MCF 10A (cell line): ENCODE measurements at regions not wholly inside any gene's neighbourhood (a gene's known extent, or its start where the extent isn't known, plus 50 kb on each side); places are given as distances from the start of the nearest gene placed in this dataset.

ENCODE experiments used
- BruUV-seq: library from RNA; stranded (reverse); fragments of 400-500 nt; replicated peaks from 2 replicates; lab custom pipeline; 2021; lab: Mats Ljungman, UMichigan
- CTCF ChIA-PET: fragments of 300-600 bp; sonication (Branson Sonifier 250); formaldehyde crosslinking; extraction: SDS; loops from one replicate; lab custom pipeline; 2021; ENCODE audit warnings: antibody characterized with exemption, inconsistent platforms; lab: Yijun Ruan, JAX
- POLR2A ChIA-PET: fragments of 300-600, 350-650 bp; sonication (Branson Sonifier 250); formaldehyde crosslinking; extraction: SDS; loops from one replicate; lab custom pipeline; 2020; ENCODE audit warnings: antibody characterized with exemption, inconsistent platforms; lab: Yijun Ruan, JAX
- DNase-seq: peaks from one replicate; pipeline ENCODE4 v3.0.0-alpha.2; 2018; ENCODE audit not compliant: unreplicated experiment
- H3K27ac Mint-ChIP-seq: one replicate; pipeline ENCODE4 v1.8.0; 2022; ENCODE audit warnings: mild to moderate bottlenecking, low read depth, mixed read lengths; ENCODE audit not compliant: unreplicated experiment
- H3K27me3 Mint-ChIP-seq: one replicate; pipeline ENCODE4 v1.8.0; 2022; ENCODE audit warnings: mixed read lengths; ENCODE audit not compliant: insufficient read depth, unreplicated experiment
- H3K36me3 Mint-ChIP-seq: one replicate; pipeline ENCODE4 v1.8.0; 2022; ENCODE audit warnings: mild to moderate bottlenecking, moderate library complexity, mixed read lengths; ENCODE audit not compliant: insufficient read depth, unreplicated experiment
- H3K4me1 Mint-ChIP-seq: one replicate; pipeline ENCODE4 v1.8.0; 2022; ENCODE audit warnings: mixed read lengths; ENCODE audit not compliant: insufficient read depth, unreplicated experiment
- H3K4me3 Mint-ChIP-seq: one replicate; pipeline ENCODE4 v1.8.0; 2022; ENCODE audit warnings: mild to moderate bottlenecking, moderate library complexity, mixed read lengths; ENCODE audit not compliant: unreplicated experiment
- H3K9me3 Mint-ChIP-seq: one replicate; pipeline ENCODE4 v1.8.0; 2022; ENCODE audit warnings: mixed read lengths; ENCODE audit not compliant: unreplicated experiment
- CTCF ChIP-seq: fragments of 200-600 bp; IDR thresholded peaks from one replicate; pipeline ENCODE4 v1.8.0; 2022; ENCODE audit warnings: antibody characterized with exemption, mild to moderate bottlenecking; ENCODE audit not compliant: unreplicated experiment
- intact Hi-C: fragments of 100-400 bp; cut with micrococcal nuclease; formaldehyde crosslinking; loops from 2 replicates; pipeline ENCODE4 v1.14.1; 2022

DNA sequence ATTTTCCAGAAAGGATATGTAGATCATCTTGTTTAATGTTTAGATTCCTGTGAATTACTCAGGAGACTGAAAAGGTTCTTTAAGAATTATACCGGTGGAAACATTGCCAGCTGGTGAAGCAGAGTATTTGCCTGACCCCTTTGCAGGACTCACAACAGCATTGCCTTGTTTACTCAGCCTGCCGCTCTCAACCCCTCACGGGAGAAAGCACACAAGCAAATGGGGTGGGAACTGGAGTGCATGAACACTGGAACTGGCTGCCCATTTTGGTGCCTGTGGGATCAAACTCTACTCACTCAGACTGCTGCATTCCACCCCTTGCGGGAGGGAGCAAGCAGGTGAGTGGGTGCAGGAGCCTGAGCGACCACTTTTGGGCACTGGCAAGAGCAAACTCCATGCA lies 804.7 kb upstream of the SLITRK1 start:
- no peak for DNase-seq
- POLR2A ChIA-PET = interaction anchor here (0.7 kb wide), 1 partner anchor 750 kb away, joined by 3 read pairs; no protein-coding TSS in a partner anchor
- intact Hi-C loops = no loop called here
- H3K27ac Mint-ChIP-seq = no peak overlapping the region
- no peaks in the 10 kb centered on the region for H3K9me3 Mint-ChIP-seq
- peaks cover 7% of the 10 kb centered on the region for H3K36me3 Mint-ChIP-seq
- no TSS peak for BruUV-seq
- CTCF ChIA-PET = no interaction called here
- TF ChIP-seq CTCF = no peak
- H3K4me1 Mint-ChIP-seq = peaks cover 8% of the 10 kb centered on the region
- H3K27me3 Mint-ChIP-seq = no peaks in the 10 kb centered on the region
- H3K4me3 Mint-ChIP-seq = no peak overlapping the region

DNA sequence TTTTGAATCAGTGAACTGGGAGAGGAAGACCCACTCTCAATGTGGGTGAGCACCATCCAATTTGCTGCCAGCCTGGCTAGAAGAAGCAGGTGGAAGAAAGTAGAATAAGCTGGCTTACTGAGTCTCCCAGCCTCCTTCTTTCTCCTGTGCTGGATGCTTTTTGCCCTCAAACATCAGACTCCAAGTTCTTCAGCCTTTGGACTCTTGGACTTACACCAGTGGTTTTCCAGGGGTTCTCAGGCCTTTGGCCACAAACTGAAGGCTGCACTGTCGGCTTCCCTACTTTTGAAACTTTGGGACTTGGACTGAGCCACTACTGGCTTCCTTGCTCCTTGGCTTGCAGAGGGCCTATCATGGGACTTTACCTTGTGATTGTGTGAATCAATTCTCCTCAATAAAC lies 804.2 kb upstream of the SLITRK1 start:
- no TSS peak for BruUV-seq
- no peak for DNase-seq
- Mint-ChIP-seq H3K4me1 (peaks cover 8% of the 10 kb centered on the region), H3K27me3 (no peaks in the 10 kb centered on the region), H3K27ac (no peak overlapping the region), H3K4me3 (no peak overlapping the region), H3K9me3 (no peaks in the 10 kb centered on the region), H3K36me3 (peaks cover 7% of the 10 kb centered on the region)
- POLR2A ChIA-PET = interaction anchor here (0.7 kb wide), 1 partner anchor 750 kb away, joined by 3 read pairs; no protein-coding TSS in a partner anchor
- CTCF ChIA-PET = no interaction called here
- TF ChIP-seq CTCF = no peak
- intact Hi-C loops = no loop called here

GRCh38 chr13:84684804-84685203 lies 802.5 kb upstream of the SLITRK1 start:
- H3K27me3 Mint-ChIP-seq = no peaks in the 10 kb centered on the region
- H3K27ac Mint-ChIP-seq = peak overlapping the region; percentile 50
- intact Hi-C loops = no loop called here
- H3K9me3 Mint-ChIP-seq = no peaks in the 10 kb centered on the region
- peaks cover 7% of the 10 kb centered on the region for H3K36me3 Mint-ChIP-seq
- DNase-seq = no peak
- no TSS peak for BruUV-seq
- POLR2A ChIA-PET = no interaction called here
- peaks cover 8% of the 10 kb centered on the region for H3K4me1 Mint-ChIP-seq
- CTCF ChIA-PET = no interaction called here
- no peak for TF ChIP-seq CTCF
- no peak overlapping the region for H3K4me3 Mint-ChIP-seq

GRCh38 chr13:84684048-84684662 lies 801.9 kb upstream of the SLITRK1 start:
- no peak for TF ChIP-seq CTCF
- DNase-seq = peak; percentile 22
- no peaks in the 10 kb centered on the region for H3K9me3 Mint-ChIP-seq
- peaks cover 8% of the 10 kb centered on the region for H3K4me1 Mint-ChIP-seq
- peaks cover 7% of the 10 kb centered on the region for H3K36me3 Mint-ChIP-seq
- H3K27me3 Mint-ChIP-seq = no peaks in the 10 kb centered on the region
- BruUV-seq = no TSS peak
- H3K4me3 Mint-ChIP-seq = no peak overlapping the region
- peak overlapping the region; percentile 81 for H3K27ac Mint-ChIP-seq
- POLR2A ChIA-PET = no interaction called here
- CTCF ChIA-PET = no interaction called here
- intact Hi-C loops = no loop called here
